A549 (cell line): ENCODE measurements at regions not wholly inside any gene's neighbourhood (a gene's known extent, or its start where the extent isn't known, plus 50 kb on each side); places are given as distances from the start of the nearest gene placed in this dataset.

Source experiments
- ATAC-seq, 2 experiments: fragments of 200-7000 bp in 1 of 2; fragments of >200 bp in 1 of 2; cut with Nextera tagmentation in 1 of 2; cut with Tn5 transposase in 1 of 2; 3 replicates each; pipeline versions ENCODE4 v1.8.0 to v1.9.1; 2018 to 2020; ENCODE audit warnings: mild to moderate bottlenecking in 1 of 2, moderate library complexity in 1 of 2
- CTCF ChIA-PET: fragments of 300-600 bp; sonication (Branson Sonifier 250); formaldehyde crosslinking; extraction: SDS; loops from one replicate; lab custom pipeline; 2021; ENCODE audit warnings: antibody characterized with exemption, inconsistent platforms; lab: Yijun Ruan, JAX
- POLR2A ChIA-PET: fragments of 350-600 bp; formaldehyde crosslinking; extraction: SDS; loops from one replicate; lab custom pipeline; 2021; ENCODE audit warnings: antibody characterized with exemption, inconsistent platforms; lab: Yijun Ruan, JAX
- DNase-seq, 2 experiments: peaks; one replicate each; pipeline versions ENCODE4 v3.0.0 to v3.0.0-alpha.2; 2011 to 2016; ENCODE audit warnings: low read depth in 1 of 2, low spot score in 1 of 2
- FAIRE-seq: peaks from 2 replicates; lab custom pipeline; 2011; peaks lifted over from hg19 to GRCh38; lab: Jason Lieb, UNC
- H3K27ac ChIP-seq, 2 experiments: fragments of >200 bp; sonication (Bioruptor Twin); formaldehyde crosslinking; 3 replicates each; pipeline ENCODE4 v1.5.1; 2016 to 2017
- H3K4me1 ChIP-seq: fragments of >200 bp; sonication (Bioruptor Twin); formaldehyde crosslinking; 3 replicates; pipeline ENCODE4 v1.6.1; 2016
- H3K4me2 ChIP-seq: fragments of >200 bp; sonication (Bioruptor Twin); formaldehyde crosslinking; 3 replicates; pipeline ENCODE4 v1.6.1; 2016
- H3K4me3 ChIP-seq: fragments of >200 bp; sonication (Bioruptor Twin); formaldehyde crosslinking; 3 replicates; pipeline ENCODE4 v1.5.1; 2016
- H3K9me3 ChIP-seq: fragments of >200 bp; sonication (Bioruptor Twin); formaldehyde crosslinking; 3 replicates; pipeline ENCODE4 v1.6.1; 2016
- BCL3 ChIP-seq: fragments of >200 bp; sonication (Bioruptor Twin); formaldehyde crosslinking; IDR thresholded peaks from 3 replicates; pipeline ENCODE4 v1.6.1; 2016
- CHD2 ChIP-seq: fragments of 150-350 bp; IDR thresholded peaks from 2 replicates; pipeline ENCODE4 v1.6.1; 2014; ENCODE audit warnings: low read length; ENCODE audit not compliant: partially characterized antibody
- CHD4 ChIP-seq: fragments of 200-600 bp; sonication (generic); IDR thresholded peaks from 2 replicates; pipeline ENCODE4 v1.6.1; 2016; ENCODE audit warnings: antibody characterized with exemption, mild to moderate bottlenecking, borderline replicate concordance
- E2F6 ChIP-seq: IDR thresholded peaks from 2 replicates; pipeline ENCODE4 v1.6.1; 2012; ENCODE audit warnings: low read depth, borderline replicate concordance
- ELK1 ChIP-seq: fragments of 150-350 bp; IDR thresholded peaks from 2 replicates; pipeline ENCODE4 v1.6.1; 2014; ENCODE audit warnings: low read depth, mild to moderate bottlenecking, low read length
- FOSB ChIP-seq: fragments of 250-450 bp; sonication (Bioruptor Pico); IDR thresholded peaks from 2 replicates; pipeline ENCODE4 v1.5.0; 2020; ENCODE audit warnings: mild to moderate bottlenecking, moderate library complexity
- FOSL2 ChIP-seq, 2 experiments: fragments of 450-650 bp in 1 of 2; fragments of >200 bp in 1 of 2; sonication (Bioruptor Twin) in 1 of 2; formaldehyde crosslinking; IDR thresholded peaks; 2 replicates each; pipeline versions ENCODE4 v1.5.0 to v1.6.1; 2016 to 2020; ENCODE audit warnings: mild to moderate bottlenecking in 1 of 2, moderate library complexity in 1 of 2
- GATA3 ChIP-seq: IDR thresholded peaks from 2 replicates; pipeline ENCODE4 v1.6.1; 2012; ENCODE audit warnings: borderline replicate concordance
- HDAC2 ChIP-seq: fragments of 200-600 bp; sonication (generic); IDR thresholded peaks from 2 replicates; pipeline ENCODE4 v1.6.1; 2016
- HMGXB4 ChIP-seq: fragments of 250-450 bp; sonication (Bioruptor Pico); IDR thresholded peaks from 2 replicates; pipeline ENCODE4 v1.5.0; 2021; ENCODE audit warnings: mild to moderate bottlenecking, moderate library complexity, borderline replicate concordance
- HOXA7 ChIP-seq: fragments of 250-450 bp; sonication (Bioruptor Pico); IDR thresholded peaks from 2 replicates; pipeline ENCODE4 v1.5.0; 2020; ENCODE audit warnings: mild to moderate bottlenecking, moderate library complexity
- JUN ChIP-seq, 2 experiments: fragments of >200 bp; sonication (Bioruptor Twin); formaldehyde crosslinking; IDR thresholded peaks; 2 replicates in 1 of 2; 3 replicates in 1 of 2; pipeline ENCODE4 v1.6.1; 2016 to 2017
- JUNB ChIP-seq: fragments of >200 bp; sonication (Bioruptor Twin); formaldehyde crosslinking; IDR thresholded peaks from 2 replicates; pipeline ENCODE4 v1.6.1; 2016
- NPAS2 ChIP-seq: fragments of 250-450 bp; sonication (Bioruptor Pico); IDR thresholded peaks from 2 replicates; pipeline ENCODE4 v1.8.0; 2022; ENCODE audit warnings: mild to moderate bottlenecking, moderate library complexity, borderline replicate concordance
- PBX3 ChIP-seq: IDR thresholded peaks from 2 replicates; pipeline ENCODE4 v1.6.1; 2012
- PHF8 ChIP-seq: fragments of 200-600 bp; sonication (generic); IDR thresholded peaks from 2 replicates; pipeline ENCODE4 v1.6.1; 2016; ENCODE audit warnings: low read depth, mild to moderate bottlenecking, antibody characterized with exemption, moderate library complexity, borderline replicate concordance
- POLR2AphosphoS2 ChIP-seq: conservative IDR thresholded peaks from 2 replicates; pipeline ENCODE4 v1.6.1; 2012; ENCODE audit warnings: low read length, improper control_type of control experiment, inconsistent platforms
- RARB ChIP-seq: fragments of 250-450 bp; sonication (Bioruptor Pico); IDR thresholded peaks from 2 replicates; pipeline ENCODE4 v1.8.0; 2021; ENCODE audit warnings: mild to moderate bottlenecking, moderate library complexity
- RCOR1 ChIP-seq: fragments of 150-350 bp; IDR thresholded peaks from 2 replicates; pipeline ENCODE4 v1.6.1; 2014; ENCODE audit warnings: antibody characterized with exemption, low read length, low read depth
- REST ChIP-seq: fragments of 200-600 bp; sonication (generic); IDR thresholded peaks from 2 replicates; pipeline ENCODE4 v1.6.1; 2016; ENCODE audit warnings: antibody characterized with exemption, mild to moderate bottlenecking, moderate library complexity
- SMC3 ChIP-seq: fragments of >200 bp; sonication (Bioruptor Twin); formaldehyde crosslinking; IDR thresholded peaks from 3 replicates; pipeline ENCODE4 v1.6.1; 2018; ENCODE audit warnings: inconsistent platforms
- SREBF2 ChIP-seq: fragments of 450-650 bp; IDR thresholded peaks from 2 replicates; pipeline ENCODE4 v1.6.1; 2014; ENCODE audit warnings: mild to moderate bottlenecking, moderate library complexity
- TFCP2L1 ChIP-seq: fragments of 250-450 bp; sonication (Bioruptor Pico); IDR thresholded peaks from 2 replicates; pipeline ENCODE4 v1.5.0; 2021; ENCODE audit warnings: mild to moderate bottlenecking
- USF2 ChIP-seq: fragments of 450-650 bp; IDR thresholded peaks from 2 replicates; pipeline ENCODE4 v1.6.1; 2014; ENCODE audit warnings: antibody characterized with exemption
- ZC3H11A ChIP-seq: fragments of 450-650 bp; IDR thresholded peaks from 2 replicates; pipeline ENCODE4 v1.6.1; 2014; ENCODE audit warnings: antibody characterized with exemption, mild to moderate bottlenecking
- ZSCAN20 ChIP-seq: fragments of 250-450 bp; sonication (Bioruptor Pico); IDR thresholded peaks from 2 replicates; pipeline ENCODE4 v1.8.0; 2022; ENCODE audit warnings: mild to moderate bottlenecking, moderate library complexity
- WGBS: methylation state at CpG from one replicate; pipeline ENCODE4 v1.1.6; 2017; ENCODE audit errors: missing lambda C conversion rate; 5-methylcytosine and 5-hydroxymethylcytosine counted together

GRCh38 chr2:181340891-181341290, 116.3 kb upstream of the ITGA4 start:
- ChIA-PET CTCF (no interaction called here), POLR2A (no interaction called here)
- TF ChIP-seq ZC3H11A = no peak
- TF ChIP-seq HOXA7 (CRISPR knock-in tag) = no peak
- no peak for TF ChIP-seq JUNB
- no peak for TF ChIP-seq ZSCAN20
- no peak for TF ChIP-seq GATA3
- no peak for TF ChIP-seq FOSL2 (IDR thresholded peaks at IDR 0.05)
- no peak for TF ChIP-seq FOSL2 (CRISPR knock-in tag; IDR thresholded peaks at IDR 0.05)
- no peak for TF ChIP-seq SREBF2
- TF ChIP-seq RARB (CRISPR knock-in tag) = no peak
- no peak for TF ChIP-seq RCOR1
- TF ChIP-seq SMC3 = no peak
- no peak for TF ChIP-seq ELK1
- no peak for TF ChIP-seq NPAS2 (CRISPR knock-in tag)
- no peak for TF ChIP-seq USF2
- no peak for TF ChIP-seq FOSB (CRISPR knock-in tag)
- TF ChIP-seq TFCP2L1 (CRISPR knock-in tag) = no peak
- no peak for TF ChIP-seq JUN (IDR thresholded peaks at IDR 0.05)
- no peak for TF ChIP-seq CHD4
- no peak for TF ChIP-seq HMGXB4
- ATAC-seq (no peak), FAIRE-seq (no peak), DNase-seq (no peak)
- whole genome bisulfite sequencing = 0% methylated on average over 1 of the region's 1 CpG
- H3K27ac ChIP-seq = no peak overlapping the region
- no peak overlapping the region for H3K4me2 ChIP-seq
- H3K4me3 ChIP-seq = no peak overlapping the region
- H3K4me1 ChIP-seq = no peaks in the 10 kb centered on the region
- no peaks in the 10 kb centered on the region; the same call in 2 of the 3 replicates for H3K9me3 ChIP-seq

- ChIA-PET CTCF (no interaction called here), POLR2A (no interaction called here)
- WGBS = 4% methylated on average over 2 of the region's 2 CpGs
- Histone ChIP-seq H3K4me3 (no peak overlapping the region), H3K9me3 (no peaks in the 10 kb centered on the region; the same call in 2 of the 3 replicates), H3K4me1 (no peaks in the 10 kb centered on the region), H3K27ac (no peak overlapping the region), H3K4me2 (no peak overlapping the region)
- no peak for ATAC-seq
- no peak for FAIRE-seq
- DNase-seq = no peak
- TF ChIP-seq FOSL2 (IDR thresholded peaks at IDR 0.05) = no peak
- no peak for TF ChIP-seq FOSL2 (CRISPR knock-in tag; IDR thresholded peaks at IDR 0.05)
- no peak for TF ChIP-seq BCL3
- TF ChIP-seq HDAC2 = no peak
- TF ChIP-seq PBX3 = no peak
- no peak for TF ChIP-seq ZSCAN20
- TF ChIP-seq SREBF2 = no peak
- no peak for TF ChIP-seq NPAS2 (CRISPR knock-in tag)
- no peak for TF ChIP-seq REST
- TF ChIP-seq ZC3H11A = no peak
- TF ChIP-seq POLR2AphosphoS2 = no peak
- no peak for TF ChIP-seq CHD2
- TF ChIP-seq E2F6 = no peak
- no peak for TF ChIP-seq PHF8
Observed at GRCh38 chr2:181341855-181342600, 115.2 kb upstream of the ITGA4 start.
